Esophagus muscularis mucosa (tissue), 4 donors: ENCODE measurements at regions not wholly inside any gene's neighbourhood (a gene's known extent, or its start where the extent isn't known, plus 50 kb on each side); places are given as distances from the start of the nearest gene placed in this dataset.

Experiments
- DNase-seq: peaks from one replicate; pipeline ENCODE4 v3.0.0-alpha.2; 2017; ENCODE audit errors: extremely low spot score
- H3K27ac ChIP-seq, 4 donors: fragments of 200-600 bp; sonication (generic); replicated peaks in 1 of 4; 1 replicate in 3 of 4; 2 replicates in 1 of 4; pipeline ENCODE4 v1.5.1; 2016 to 2019; ENCODE audit warnings: mild to moderate bottlenecking in 1 of 4
- H3K27me3 ChIP-seq, 4 donors: fragments of 200-600 bp; sonication (generic); one replicate each; pipeline versions ENCODE4 v1.5.1 to v1.6.0; 2016 to 2019
- H3K36me3 ChIP-seq, 4 donors: fragments of 200-600 bp; sonication (generic); one replicate each; pipeline ENCODE4 v1.5.1; 2016 to 2019
- H3K4me1 ChIP-seq, 4 donors: fragments of 200-600 bp; sonication (generic); one replicate each; pipeline ENCODE4 v1.5.1; 2016 to 2019
- H3K4me3 ChIP-seq, 4 donors: fragments of 200-600 bp; sonication (generic); 1 replicate in 2 of 4; 2 replicates in 2 of 4; pipeline ENCODE4 v1.5.1; 2016 to 2019; ENCODE audit warnings: mild to moderate bottlenecking in 4 of 4, moderate library complexity in 1 of 4
- H3K9me3 ChIP-seq, 4 donors: fragments of 200-600 bp; sonication (generic); 1 replicate in 3 of 4; 2 replicates in 1 of 4; pipeline ENCODE4 v1.5.1; 2016 to 2019
- CTCF ChIP-seq, 3 experiments: fragments of 200-600 bp in 2 of 3; fragments of 450-650 bp in 1 of 3; sonication (generic) in 2 of 3; IDR thresholded peaks; one replicate each; pipeline ENCODE4 v1.5.1; 2017 to 2019; ENCODE audit warnings: antibody characterized with exemption in 3 of 3, mild to moderate bottlenecking in 2 of 3, moderate library complexity in 1 of 3
- EP300 ChIP-seq: sonication (generic); formaldehyde crosslinking; IDR thresholded peaks from one replicate; pipeline ENCODE4 v1.6.1; 2017; ENCODE audit warnings: antibody characterized with exemption
- POLR2A ChIP-seq: fragments of 450-650 bp; IDR thresholded peaks from one replicate; pipeline ENCODE4 v1.6.1; 2017; ENCODE audit warnings: antibody characterized with exemption, moderate library complexity, mild to moderate bottlenecking, low read depth
- POLR2AphosphoS5 ChIP-seq, 2 donors: sonication (generic); formaldehyde crosslinking; IDR thresholded peaks; one replicate each; pipeline ENCODE4 v1.6.1; 2017; ENCODE audit warnings: antibody characterized with exemption in 2 of 2
- WGBS: methylation state at CpG from one replicate; pipeline ENCODE4 v1.1.5; 2018; 5-methylcytosine and 5-hydroxymethylcytosine counted together
- intact Hi-C: fragments of 100-400 bp; cut with DNase I; formaldehyde crosslinking; loops from one replicate; pipeline ENCODE4 v1.15.1; 2023

GRCh38 chr20:39222101-39222500 is 260.0 kb downstream of the DHX35 start:
- Histone ChIP-seq H3K4me3 (no peak overlapping the region), H3K27ac (no peak overlapping the region), H3K9me3 (no peaks in the 10 kb centered on the region), H3K36me3 (no peaks in the 10 kb centered on the region), H3K4me1 (no peaks in the 10 kb centered on the region), H3K27me3 (peaks cover 0 to 18% (median 0%) of the 10 kb centered on the region in 4 donors)
- DNase-seq, result no peak
- WGBS, result 67% methylated on average over 1 of the region's 1 CpG
- intact Hi-C loops, result no loop called here
- TF ChIP-seq POLR2A (no peak), EP300 (no peak)

- no peaks in the 10 kb centered on the region for H3K36me3 ChIP-seq
- no peak for DNase-seq
- intact Hi-C loops, result no loop called here
- H3K27me3 ChIP-seq, result no peaks in the 10 kb centered on the region
- TF ChIP-seq POLR2A (no peak), POLR2AphosphoS5 (IDR thresholded peaks at IDR 0.05) (no peak), EP300 (no peak), CTCF (IDR thresholded peaks at IDR 0.05) (no peak)
- no peak overlapping the region for H3K4me3 ChIP-seq
- 87% methylated on average over 3 of the region's 3 CpGs for WGBS
- H3K9me3 ChIP-seq, result no peaks in the 10 kb centered on the region
- H3K4me1 ChIP-seq, result no peaks in the 10 kb centered on the region
- H3K27ac ChIP-seq, result no peak overlapping the region
Measured at GRCh38 chr20:39216195-39216594, 254.1 kb downstream of the DHX35 start.

- Histone ChIP-seq H3K27ac (no peak overlapping the region), H3K4me1 (no peaks in the 10 kb centered on the region), H3K9me3 (no peaks in the 10 kb centered on the region), H3K36me3 (no peaks in the 10 kb centered on the region), H3K4me3 (no peak overlapping the region), H3K27me3 (no peaks in the 10 kb centered on the region)
- intact Hi-C loops, result no loop called here
- WGBS, result 45% methylated on average over 2 of the region's 2 CpGs
- TF ChIP-seq CTCF (IDR thresholded peaks at IDR 0.05), result no peak
- no peak for TF ChIP-seq POLR2A
- no peak for TF ChIP-seq EP300
- no peak for TF ChIP-seq POLR2AphosphoS5 (IDR thresholded peaks at IDR 0.05)
- DNase-seq, result no peak
Measured at GRCh38 chr20:39214828-39215227, 252.7 kb downstream of the DHX35 start.

- intact Hi-C loops, result no loop called here
- no peak overlapping the region for H3K4me3 ChIP-seq
- H3K4me1 ChIP-seq, result no peaks in the 10 kb centered on the region
- no peaks in the 10 kb centered on the region for H3K36me3 ChIP-seq
- DNase-seq, result no peak
- TF ChIP-seq EP300 (no peak), CTCF (IDR thresholded peaks at IDR 0.05) (no peak)
- no peaks in the 10 kb centered on the region for H3K9me3 ChIP-seq
- H3K27ac ChIP-seq, result no peak overlapping the region
- H3K27me3 ChIP-seq, result no peaks in the 10 kb centered on the region
- 79% methylated on average over 3 of the region's 3 CpGs for WGBS
Measured at GRCh38 chr20:39213476-39214145, 251.5 kb downstream of the DHX35 start.

- DNase-seq, result no peak
- Histone ChIP-seq H3K4me1 (no peaks in the 10 kb centered on the region), H3K27ac (no peak overlapping the region), H3K27me3 (no peaks in the 10 kb centered on the region), H3K4me3 (no peak overlapping the region), H3K36me3 (no peaks in the 10 kb centered on the region), H3K9me3 (no peaks in the 10 kb centered on the region)
- TF ChIP-seq CTCF (IDR thresholded peaks at IDR 0.05) (no peak), POLR2A (no peak), EP300 (no peak), POLR2AphosphoS5 (IDR thresholded peaks at IDR 0.05) (no peak)
- intact Hi-C loops, result no loop called here
- WGBS, result 70% methylated on average over 5 of the region's 5 CpGs
Measured at GRCh38 chr20:39211060-39211748, 249.1 kb downstream of the DHX35 start.
